Kidney capillary endothelial cell (primary cell): ENCODE measurements at regions not wholly inside any gene's neighbourhood (a gene's known extent, or its start where the extent isn't known, plus 50 kb on each side); places are given as distances from the start of the nearest gene placed in this dataset.

Source experiments
- DNase-seq: peaks from one replicate; pipeline ENCODE4 v3.0.0-alpha.2; 2018; ENCODE audit warnings: low spot score

GRCh38 chr1:4271338-4271998, 371.4 kb upstream of the C1orf174 start:
- no peak for DNase-seq

GRCh38 chr1:4272568-4272967, 372.5 kb upstream of the C1orf174 start:
- DNase-seq = no peak

- no peak for DNase-seq
These were observed 373.2 kb upstream of the C1orf174 start for GRCh38 chr1:4273243-4273642.

- no peak for DNase-seq
These were observed 373.7 kb upstream of the C1orf174 start for GRCh38 chr1:4273747-4274146.

GRCh38 chr1:4275083-4275482, 375.0 kb upstream of the C1orf174 start:
- DNase-seq = no peak

GRCh38 chr1:4276238-4276637, 376.2 kb upstream of the C1orf174 start:
- DNase-seq = no peak

GRCh38 chr1:4277598-4277997, 376.8 kb upstream of the AJAP1 start:
- no peak for DNase-seq

- no peak for DNase-seq
These were observed 369.4 kb upstream of the AJAP1 start for GRCh38 chr1:4284976-4285375.

- no peak for DNase-seq
These were observed 361.5 kb upstream of the AJAP1 start for GRCh38 chr1:4292861-4293260.

- DNase-seq = no peak
These were observed 355.9 kb upstream of the AJAP1 start for GRCh38 chr1:4298361-4299083.

- DNase-seq = no peak
These were observed 353.4 kb upstream of the AJAP1 start for GRCh38 chr1:4301007-4301406.

- no peak for DNase-seq
These were observed 351.1 kb upstream of the AJAP1 start for GRCh38 chr1:4303303-4303702.

- no peak for DNase-seq
These were observed 348.7 kb upstream of the AJAP1 start for GRCh38 chr1:4305526-4306301.

- no peak for DNase-seq
These were observed 347.6 kb upstream of the AJAP1 start for GRCh38 chr1:4306559-4307467.

- no peak for DNase-seq
These were observed 347.0 kb upstream of the AJAP1 start for GRCh38 chr1:4307468-4307845.

GRCh38 chr1:4307911-4308545, 346.4 kb upstream of the AJAP1 start:
- DNase-seq = no peak

GRCh38 chr1:4308806-4309205, 345.6 kb upstream of the AJAP1 start:
- DNase-seq = no peak

- no peak for DNase-seq
These were observed 344.6 kb upstream of the AJAP1 start for GRCh38 chr1:4309676-4310320.

- DNase-seq = no peak
These were observed 343.9 kb upstream of the AJAP1 start for GRCh38 chr1:4310396-4310923.

- no peak for DNase-seq
These were observed 342.4 kb upstream of the AJAP1 start for GRCh38 chr1:4312024-4312423.

- no peak for DNase-seq
These were observed 339.2 kb upstream of the AJAP1 start for GRCh38 chr1:4315202-4315601.
